Prostate gland (tissue), 2 donors: ENCODE measurements at regions not wholly inside any gene's neighbourhood (a gene's known extent, or its start where the extent isn't known, plus 50 kb on each side); places are given as distances from the start of the nearest gene placed in this dataset.

Source experiments
- POLR2A ChIP-seq: fragments of 450-650 bp; IDR thresholded peaks from one replicate; pipeline ENCODE4 v1.6.1; 2016; ENCODE audit warnings: antibody characterized with exemption, mild to moderate bottlenecking
- TF ChIP-seq, protein P1 (sequence below), 4 experiments: fragments of 200-600 bp in 2 of 4; fragments of 450-650 bp in 2 of 4; sonication (generic) in 2 of 4; IDR thresholded peaks; 1 replicate in 3 of 4; 2 replicates in 1 of 4; pipeline ENCODE4 v1.5.1; 2016 to 2019; ENCODE audit warnings: antibody characterized with exemption in 4 of 4, mild to moderate bottlenecking in 2 of 4, moderate library complexity in 2 of 4

DNA sequence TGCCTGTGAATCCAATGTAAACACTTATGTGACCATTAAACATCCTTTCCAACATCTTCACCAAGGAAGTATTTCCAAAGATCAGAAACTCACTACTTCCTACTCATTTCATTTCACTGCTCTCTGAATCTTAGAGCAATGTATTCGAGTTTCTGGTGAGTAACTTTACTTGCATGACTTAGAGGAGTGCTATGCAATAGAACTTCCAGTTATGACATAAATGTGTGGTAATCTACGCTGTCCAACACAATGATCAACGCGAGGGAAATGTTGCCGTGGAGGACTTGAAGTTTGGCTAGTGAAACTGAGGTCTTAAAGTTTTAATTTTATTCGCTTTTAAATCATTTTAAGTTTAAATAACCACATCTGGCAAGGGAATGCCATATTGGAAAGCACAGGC is 1326.3 kb downstream of the XPNPEP1 start:
- TF ChIP-seq, protein P1, sequence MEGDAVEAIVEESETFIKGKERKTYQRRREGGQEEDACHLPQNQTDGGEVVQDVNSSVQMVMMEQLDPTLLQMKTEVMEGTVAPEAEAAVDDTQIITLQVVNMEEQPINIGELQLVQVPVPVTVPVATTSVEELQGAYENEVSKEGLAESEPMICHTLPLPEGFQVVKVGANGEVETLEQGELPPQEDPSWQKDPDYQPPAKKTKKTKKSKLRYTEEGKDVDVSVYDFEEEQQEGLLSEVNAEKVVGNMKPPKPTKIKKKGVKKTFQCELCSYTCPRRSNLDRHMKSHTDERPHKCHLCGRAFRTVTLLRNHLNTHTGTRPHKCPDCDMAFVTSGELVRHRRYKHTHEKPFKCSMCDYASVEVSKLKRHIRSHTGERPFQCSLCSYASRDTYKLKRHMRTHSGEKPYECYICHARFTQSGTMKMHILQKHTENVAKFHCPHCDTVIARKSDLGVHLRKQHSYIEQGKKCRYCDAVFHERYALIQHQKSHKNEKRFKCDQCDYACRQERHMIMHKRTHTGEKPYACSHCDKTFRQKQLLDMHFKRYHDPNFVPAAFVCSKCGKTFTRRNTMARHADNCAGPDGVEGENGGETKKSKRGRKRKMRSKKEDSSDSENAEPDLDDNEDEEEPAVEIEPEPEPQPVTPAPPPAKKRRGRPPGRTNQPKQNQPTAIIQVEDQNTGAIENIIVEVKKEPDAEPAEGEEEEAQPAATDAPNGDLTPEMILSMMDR (IDR thresholded peaks at IDR 0.05): no peak
- no peak for TF ChIP-seq POLR2A
